ENCODE measurements at regions not wholly inside any gene's neighbourhood (a gene's known extent, or its start where the extent isn't known, plus 50 kb on each side); places are given as distances from the start of the nearest gene placed in this dataset.
"Not testable (repeated sequence)": the region's sequence is repeated elsewhere in the genome, so short reads cannot be mapped to it uniquely, and the experiment has no call there.

- no peak for DNase-seq (ENCODE audit: low read depth in 4 of 4, low spot score in 3 of 4)
These were observed 336.3 kb downstream of the BMP4 start for GRCh38 chr14:53620317-53620716.

GRCh38 chr14:53619691-53620231 lies 336.9 kb downstream of the BMP4 start:
- no peak for DNase-seq (ENCODE audit: low read depth in 4 of 4, low spot score in 3 of 4)

GRCh38 chr14:53616536-53616935 lies 340.1 kb downstream of the BMP4 start:
- DNase-seq (ENCODE audit: low read depth in 4 of 4, low spot score in 3 of 4) = not testable (repeated sequence)

GRCh38 chr14:53615252-53615651 lies 341.4 kb downstream of the BMP4 start:
- no peak for DNase-seq (ENCODE audit: low read depth in 4 of 4, low spot score in 3 of 4)

- no peak for DNase-seq (ENCODE audit: low read depth in 4 of 4, low spot score in 3 of 4)
These were observed 343.0 kb downstream of the BMP4 start for GRCh38 chr14:53613404-53614253.

GRCh38 chr14:53610947-53611346 lies 345.7 kb downstream of the BMP4 start:
- no peak for DNase-seq (ENCODE audit: low read depth in 4 of 4, low spot score in 3 of 4)

- no peak for DNase-seq (ENCODE audit: low read depth in 4 of 4, low spot score in 3 of 4)
These were observed 347.6 kb downstream of the BMP4 start for GRCh38 chr14:53609009-53609408.

- no peak for DNase-seq (ENCODE audit: low read depth in 4 of 4, low spot score in 3 of 4)
These were observed 348.3 kb downstream of the BMP4 start for GRCh38 chr14:53608369-53608768.

GRCh38 chr14:53606203-53606602 lies 350.4 kb downstream of the BMP4 start:
- no peak for DNase-seq (ENCODE audit: low read depth in 4 of 4, low spot score in 3 of 4)

GRCh38 chr14:53605562-53605961 lies 351.1 kb downstream of the BMP4 start:
- no peak for DNase-seq (ENCODE audit: low read depth in 4 of 4, low spot score in 3 of 4)

- no peak for DNase-seq (ENCODE audit: low read depth in 4 of 4, low spot score in 3 of 4)
These were observed 352.6 kb downstream of the BMP4 start for GRCh38 chr14:53603994-53604393.

GRCh38 chr14:53601409-53601808 lies 355.2 kb downstream of the BMP4 start:
- DNase-seq (ENCODE audit: low read depth in 4 of 4, low spot score in 3 of 4) = no peak

- no peak for DNase-seq (ENCODE audit: low read depth in 4 of 4, low spot score in 3 of 4)
These were observed 357.2 kb downstream of the BMP4 start for GRCh38 chr14:53599221-53599945.

GRCh38 chr14:53596853-53597525 lies 359.6 kb downstream of the BMP4 start:
- DNase-seq (ENCODE audit: low read depth in 4 of 4, low spot score in 3 of 4) = no peak

- no peak for DNase-seq (ENCODE audit: low read depth in 4 of 4, low spot score in 3 of 4)
These were observed 364.8 kb downstream of the BMP4 start for GRCh38 chr14:53591816-53592215.

- DNase-seq (ENCODE audit: low read depth in 4 of 4, low spot score in 3 of 4) = no peak
These were observed 375.1 kb downstream of the BMP4 start for GRCh38 chr14:53581504-53581903.

GRCh38 chr14:53571641-53572328 lies 384.8 kb downstream of the BMP4 start:
- DNase-seq (ENCODE audit: low read depth in 4 of 4, low spot score in 3 of 4) = peak in 3 of 4 donors; percentile 31 to 63 (median 51)

GRCh38 chr14:53570411-53571387 lies 385.9 kb downstream of the BMP4 start:
- DNase-seq (ENCODE audit: low read depth in 4 of 4, low spot score in 3 of 4) = no peak

- DNase-seq (ENCODE audit: low read depth in 4 of 4, low spot score in 3 of 4) = no peak
These were observed 387.2 kb downstream of the BMP4 start for GRCh38 chr14:53569446-53569845.

Data from left renal pelvis (tissue), 4 donors.